ENCODE measurements at regions not wholly inside any gene's neighbourhood (a gene's known extent, or its start where the extent isn't known, plus 50 kb on each side); places are given as distances from the start of the nearest gene placed in this dataset.

- H3K4me3 Mint-ChIP-seq = peak overlapping the region in 1 of 3 experiments; percentile 9
- peaks cover 8% of the 10 kb centered on the region for H3K9me3 Mint-ChIP-seq
- H3K27ac Mint-ChIP-seq = peak overlapping the region; percentile 88 to 90 (median 90)
- no peak for TF ChIP-seq CTCF (IDR thresholded peaks at IDR 0.05; ENCODE audit: unreplicated experiment in 3 of 3)
- H3K4me1 Mint-ChIP-seq = peaks cover 61% of the 10 kb centered on the region
- peaks cover 10% of the 10 kb centered on the region for H3K27me3 Mint-ChIP-seq (ENCODE audit: low read depth)
- H3K36me3 Mint-ChIP-seq (ENCODE audit: low read depth) = no peaks in the 10 kb centered on the region
Observed at GRCh38 chr10:71128311-71128980, 83.9 kb upstream of the UNC5B start.

GRCh38 chr10:71131096-71131495, 81.3 kb upstream of the UNC5B start:
- H3K36me3 Mint-ChIP-seq (ENCODE audit: low read depth) = no peaks in the 10 kb centered on the region
- no peak for TF ChIP-seq CTCF (IDR thresholded peaks at IDR 0.05; ENCODE audit: unreplicated experiment in 3 of 3)
- peak overlapping the region in 1 of 3 experiments; percentile 20 for H3K27ac Mint-ChIP-seq
- no peaks in the 10 kb centered on the region for H3K9me3 Mint-ChIP-seq
- peaks cover 68% of the 10 kb centered on the region for H3K4me1 Mint-ChIP-seq
- no peak overlapping the region for H3K4me3 Mint-ChIP-seq
- H3K27me3 Mint-ChIP-seq (ENCODE audit: low read depth) = no peaks in the 10 kb centered on the region

GRCh38 chr10:71131508-71132088, 80.8 kb upstream of the UNC5B start:
- Mint-ChIP-seq H3K4me3 (no peak overlapping the region), H3K9me3 (no peaks in the 10 kb centered on the region), H3K4me1 (peaks cover 69% of the 10 kb centered on the region), H3K27me3 (ENCODE audit: low read depth) (no peaks in the 10 kb centered on the region), H3K27ac (no peak overlapping the region), H3K36me3 (ENCODE audit: low read depth) (no peaks in the 10 kb centered on the region)
- TF ChIP-seq CTCF (IDR thresholded peaks at IDR 0.05; ENCODE audit: unreplicated experiment in 3 of 3) = no peak

- H3K27me3 Mint-ChIP-seq (ENCODE audit: low read depth) = no peaks in the 10 kb centered on the region
- no peak for TF ChIP-seq CTCF (IDR thresholded peaks at IDR 0.05; ENCODE audit: unreplicated experiment in 3 of 3)
- no peaks in the 10 kb centered on the region for H3K36me3 Mint-ChIP-seq (ENCODE audit: low read depth)
- peaks cover 72% of the 10 kb centered on the region for H3K4me1 Mint-ChIP-seq
- H3K4me3 Mint-ChIP-seq = no peak overlapping the region
- no peak overlapping the region for H3K27ac Mint-ChIP-seq
- no peaks in the 10 kb centered on the region for H3K9me3 Mint-ChIP-seq
Observed at GRCh38 chr10:71132321-71132810, 80.0 kb upstream of the UNC5B start.

- no peaks in the 10 kb centered on the region for H3K36me3 Mint-ChIP-seq (ENCODE audit: low read depth)
Observed at GRCh38 chr10:71133710-71134686, 78.4 kb upstream of the UNC5B start.

More at GRCh38 chr10:71133710-71134686, 78.4 kb upstream of the UNC5B start:
- no peak for TF ChIP-seq CTCF (IDR thresholded peaks at IDR 0.05; ENCODE audit: unreplicated experiment in 3 of 3)
- H3K27ac Mint-ChIP-seq = no peak overlapping the region
- H3K27me3 Mint-ChIP-seq (ENCODE audit: low read depth) = peaks cover 6% of the 10 kb centered on the region
- H3K4me3 Mint-ChIP-seq = no peak overlapping the region
- no peaks in the 10 kb centered on the region for H3K9me3 Mint-ChIP-seq
- H3K4me1 Mint-ChIP-seq = peaks cover 62% of the 10 kb centered on the region
